Stimulated activated CD4-positive, alpha-beta T cell treated with anti-CD3 and anti-CD28 coated beads, Interleukin-12 subunit alpha, Interleukin-12 subunit beta, amount 100 ng/mL, for 4 hours (primary cell): ENCODE measurements at regions not wholly inside any gene's neighbourhood (a gene's known extent, or its start where the extent isn't known, plus 50 kb on each side); places are given as distances from the start of the nearest gene placed in this dataset.

Experiments used
- DNase-seq: peaks from one replicate; pipeline ENCODE4 v3.0.0-alpha.2; 2020

GRCh38 chr15:52862677-52863076 is 72.5 kb upstream of the ONECUT1 start:
- no peak for DNase-seq

GRCh38 chr15:52858782-52859176 is 68.6 kb upstream of the ONECUT1 start:
- no peak for DNase-seq

- no peak for DNase-seq
These were observed 68.0 kb upstream of the ONECUT1 start for GRCh38 chr15:52857937-52858781.

GRCh38 chr15:52857471-52857870 is 67.3 kb upstream of the ONECUT1 start:
- no peak for DNase-seq

- no peak for DNase-seq
These were observed 66.2 kb upstream of the ONECUT1 start for GRCh38 chr15:52856286-52856685.

- no peak for DNase-seq
These were observed 65.0 kb upstream of the ONECUT1 start for GRCh38 chr15:52855157-52855556.

GRCh38 chr15:52844823-52845222 is 54.7 kb upstream of the ONECUT1 start:
- DNase-seq: no peak
